Ishikawa (cell line): ENCODE measurements at regions not wholly inside any gene's neighbourhood (a gene's known extent, or its start where the extent isn't known, plus 50 kb on each side); places are given as distances from the start of the nearest gene placed in this dataset.

ENCODE experiments used
- CEBPB ChIP-seq: IDR thresholded peaks from 2 replicates; pipeline ENCODE4 v1.6.1; 2012
- CREB1 ChIP-seq: IDR thresholded peaks from 2 replicates; pipeline ENCODE4 v1.6.1; 2012; ENCODE audit warnings: low read depth
- EP300 ChIP-seq: IDR thresholded peaks from 2 replicates; pipeline ENCODE4 v1.6.1; 2012; ENCODE audit warnings: borderline replicate concordance
- MAX ChIP-seq: IDR thresholded peaks from 2 replicates; pipeline ENCODE4 v1.6.1; 2012
- RAD21 ChIP-seq: IDR thresholded peaks from 2 replicates; pipeline ENCODE4 v1.6.1; 2012; ENCODE audit warnings: low read depth
- TAF1 ChIP-seq: IDR thresholded peaks from 2 replicates; pipeline ENCODE4 v1.6.1; 2012; ENCODE audit warnings: low read depth, mild to moderate bottlenecking
- TCF12 ChIP-seq: IDR thresholded peaks from 2 replicates; pipeline ENCODE4 v1.6.1; 2012; ENCODE audit warnings: low read depth
- YY1 ChIP-seq: IDR thresholded peaks from 2 replicates; pipeline ENCODE4 v1.6.1; 2012; ENCODE audit warnings: low read depth

GRCh38 chr10:3564346-3565002, 220.5 kb downstream of the KLF6 start:
- TF ChIP-seq CREB1 (no peak), MAX (no peak), TAF1 (no peak), CEBPB (no peak), EP300 (no peak), TCF12 (no peak), RAD21 (no peak), YY1 (no peak)
